ENCODE measurements at regions not wholly inside any gene's neighbourhood (a gene's known extent, or its start where the extent isn't known, plus 50 kb on each side); places are given as distances from the start of the nearest gene placed in this dataset.
"Not testable (repeated sequence)": the region's sequence is repeated elsewhere in the genome, so short reads cannot be mapped to it uniquely, and the experiment has no call there.

- Histone ChIP-seq H3K4me3 (no peak overlapping the region), H3K9me3 (peaks cover 0 to 9% of the 10 kb centered on the region in 2 donors), H3K27ac (no peak overlapping the region), H3K36me3 (no peaks in the 10 kb centered on the region), H3K27me3 (no peaks in the 10 kb centered on the region), H3K4me1 (no peaks in the 10 kb centered on the region)
- no peak for DNase-seq (ENCODE audit: low spot score)
- TF ChIP-seq CTCF (IDR thresholded peaks at IDR 0.05) = no peak
Observed at GRCh38 chr13:65310663-65311328, 1919.3 kb downstream of the PCDH9 start.

- H3K36me3 ChIP-seq = no peaks in the 10 kb centered on the region
- no peaks in the 10 kb centered on the region for H3K4me1 ChIP-seq
- no peaks in the 10 kb centered on the region for H3K27me3 ChIP-seq
- H3K4me3 ChIP-seq = no peak overlapping the region
- no peak overlapping the region for H3K27ac ChIP-seq
- no peak for TF ChIP-seq CTCF (IDR thresholded peaks at IDR 0.05)
- no peak for DNase-seq (ENCODE audit: low spot score)
- H3K9me3 ChIP-seq = peaks cover 0 to under 1% of the 10 kb centered on the region in 2 donors
Observed at GRCh38 chr13:65309906-65310305, 1920.2 kb downstream of the PCDH9 start.

- H3K4me3 ChIP-seq; H3K9me3 ChIP-seq; H3K36me3 ChIP-seq; DNase-seq (ENCODE audit: low spot score); H3K27me3 ChIP-seq; H3K4me1 ChIP-seq; H3K27ac ChIP-seq: not testable (repeated sequence)
Observed at GRCh38 chr13:65308729-65309128, 1921.4 kb downstream of the PCDH9 start.

- TF ChIP-seq CTCF (IDR thresholded peaks at IDR 0.05) = no peak
- no peak for DNase-seq (ENCODE audit: low spot score)
- Histone ChIP-seq H3K4me1 (no peaks in the 10 kb centered on the region), H3K9me3 (no peaks in the 10 kb centered on the region), H3K36me3 (no peaks in the 10 kb centered on the region), H3K27me3 (no peaks in the 10 kb centered on the region), H3K27ac (no peak overlapping the region), H3K4me3 (no peak overlapping the region)
Observed at GRCh38 chr13:65307056-65307455, 1923.1 kb downstream of the PCDH9 start.

GRCh38 chr13:65302691-65303090, 1927.4 kb downstream of the PCDH9 start:
- TF ChIP-seq CTCF (IDR thresholded peaks at IDR 0.05) = no peak
- Histone ChIP-seq H3K4me3 (no peak overlapping the region), H3K36me3 (no peaks in the 10 kb centered on the region), H3K27ac (no peak overlapping the region), H3K9me3 (no peaks in the 10 kb centered on the region), H3K4me1 (no peaks in the 10 kb centered on the region), H3K27me3 (no peaks in the 10 kb centered on the region)
- DNase-seq (ENCODE audit: low spot score) = no peak

- H3K9me3 ChIP-seq = no peaks in the 10 kb centered on the region
- H3K36me3 ChIP-seq = no peaks in the 10 kb centered on the region
- no peak overlapping the region for H3K4me3 ChIP-seq
- H3K27me3 ChIP-seq = no peaks in the 10 kb centered on the region
- no peak for DNase-seq (ENCODE audit: low spot score)
- no peak overlapping the region for H3K27ac ChIP-seq
- H3K4me1 ChIP-seq = no peaks in the 10 kb centered on the region
- no peak for TF ChIP-seq CTCF (IDR thresholded peaks at IDR 0.05)
Observed at GRCh38 chr13:65301506-65301905, 1928.6 kb downstream of the PCDH9 start.
